H9 (cell line): ENCODE measurements at regions not wholly inside any gene's neighbourhood (a gene's known extent, or its start where the extent isn't known, plus 50 kb on each side); places are given as distances from the start of the nearest gene placed in this dataset.

Experiments
- DNase-seq: peaks from one replicate; pipeline ENCODE4 v3.0.0-alpha.2; 2017
- H2AFZ ChIP-seq: one replicate; pipeline ENCODE4 v1.6.1; 2013; ENCODE audit warnings: mild to moderate bottlenecking, low read length, control low read depth, moderate library complexity
- H2AK5ac ChIP-seq: 2 replicates; pipeline ENCODE4 v1.6.1; 2013; ENCODE audit warnings: low read length, control low read depth, mixed read lengths; ENCODE audit not compliant: insufficient read length
- H2BK120ac ChIP-seq: one replicate; pipeline ENCODE4 v1.6.1; 2013; ENCODE audit warnings: low read depth, mild to moderate bottlenecking, low read length, control low read depth, inconsistent platforms; ENCODE audit not compliant: poor library complexity, severe bottlenecking
- H2BK12ac ChIP-seq: 2 replicates; pipeline ENCODE4 v1.6.1; 2013; ENCODE audit warnings: low read length, control low read depth, mixed read lengths, low read depth; ENCODE audit not compliant: insufficient read length
- H2BK15ac ChIP-seq: 2 replicates; pipeline ENCODE4 v1.6.1; 2013; ENCODE audit warnings: low read depth, low read length, control low read depth
- H2BK20ac ChIP-seq: one replicate; pipeline ENCODE4 v1.6.1; 2013; ENCODE audit warnings: low read depth, mild to moderate bottlenecking, low read length, control low read depth, inconsistent platforms; ENCODE audit not compliant: poor library complexity, severe bottlenecking
- H2BK5ac ChIP-seq: 2 replicates; pipeline ENCODE4 v1.6.1; 2013; ENCODE audit warnings: low read length, control low read depth, mixed read lengths; ENCODE audit not compliant: insufficient read length
- H3K14ac ChIP-seq: 2 replicates; pipeline ENCODE4 v1.6.1; 2013; ENCODE audit warnings: low read length, control low read depth; ENCODE audit not compliant: insufficient read depth
- H3K18ac ChIP-seq: 2 replicates; pipeline ENCODE4 v1.6.1; 2013; ENCODE audit warnings: low read depth, mild to moderate bottlenecking, mixed read lengths, low read length, control low read depth; ENCODE audit not compliant: insufficient read length
- H3K23ac ChIP-seq: 2 replicates; pipeline ENCODE4 v1.6.1; 2013; ENCODE audit warnings: low read length, control low read depth, mixed read lengths, low read depth; ENCODE audit not compliant: insufficient read length
- H3K23me2 ChIP-seq: 2 replicates; pipeline ENCODE4 v1.6.1; 2013; ENCODE audit warnings: low read depth, mild to moderate bottlenecking, mixed read lengths, low read length, control low read depth; ENCODE audit not compliant: insufficient read length, poor library complexity, severe bottlenecking
- H3K27ac ChIP-seq: 2 replicates; pipeline ENCODE4 v1.5.1; 2013; ENCODE audit warnings: low read length, control low read depth, mixed read lengths, low read depth; ENCODE audit not compliant: insufficient read length
- H3K27me3 ChIP-seq: 2 replicates; pipeline ENCODE4 v1.6.1; 2013; ENCODE audit warnings: low read length, control low read depth, inconsistent platforms; ENCODE audit not compliant: insufficient read depth
- H3K4ac ChIP-seq: 2 replicates; pipeline ENCODE4 v1.6.1; 2013; ENCODE audit warnings: low read depth, mild to moderate bottlenecking, control low read depth, inconsistent platforms, low read length, moderate library complexity
- H3K4me1 ChIP-seq: 2 replicates; pipeline ENCODE4 v1.6.1; 2013; ENCODE audit warnings: low read length, control low read depth, inconsistent platforms; ENCODE audit not compliant: insufficient read depth
- H3K4me2 ChIP-seq: 2 replicates; pipeline ENCODE4 v1.6.1; 2013; ENCODE audit warnings: low read length, control low read depth, mixed read lengths; ENCODE audit not compliant: insufficient read length, insufficient read depth
- H3K56ac ChIP-seq: 2 replicates; pipeline ENCODE4 v1.6.1; 2013; ENCODE audit warnings: low read depth, mild to moderate bottlenecking, mixed read lengths, low read length, control low read depth; ENCODE audit not compliant: insufficient read length
- H3K79me1 ChIP-seq: 2 replicates; pipeline ENCODE4 v1.6.1; 2013; ENCODE audit warnings: low read depth, mild to moderate bottlenecking, moderate library complexity, low read length, control low read depth, inconsistent platforms; ENCODE audit not compliant: insufficient read depth, poor library complexity, severe bottlenecking
- H3K79me2 ChIP-seq: 2 replicates; pipeline ENCODE4 v1.6.1; 2013; ENCODE audit warnings: low read length, control low read depth, inconsistent platforms; ENCODE audit not compliant: insufficient read depth
- H3K9ac ChIP-seq: 2 replicates; pipeline ENCODE4 v1.6.1; 2013; ENCODE audit warnings: low read length, control low read depth, mixed read lengths; ENCODE audit not compliant: insufficient read length; ENCODE audit errors: extremely low read depth
- H3K9me3 ChIP-seq: one replicate; pipeline ENCODE4 v1.6.1; 2013; ENCODE audit warnings: low read depth, low read length, inconsistent platforms; ENCODE audit not compliant: control insufficient read depth
- H3T11ph ChIP-seq: one replicate; pipeline ENCODE4 v1.6.1; 2013; ENCODE audit warnings: mild to moderate bottlenecking, low read length, control low read depth, inconsistent platforms
- H4K20me1 ChIP-seq: one replicate; pipeline ENCODE4 v1.6.1; 2013; ENCODE audit not compliant: control insufficient read depth, insufficient read length, insufficient read depth
- H4K5ac ChIP-seq: 2 replicates; pipeline ENCODE4 v1.6.1; 2013; ENCODE audit warnings: low read depth, mild to moderate bottlenecking, mixed read lengths, low read length, control low read depth; ENCODE audit not compliant: insufficient read length
- H4K8ac ChIP-seq: replicated peaks from 2 replicates; pipeline ENCODE4 v1.6.1; 2013; ENCODE audit warnings: low read length, control low read depth, mixed read lengths, low read depth; ENCODE audit not compliant: insufficient read length
- H4K91ac ChIP-seq: 2 replicates; pipeline ENCODE4 v1.6.1; 2013; ENCODE audit warnings: low read depth, mild to moderate bottlenecking, moderate library complexity, mixed read lengths, low read length, control low read depth; ENCODE audit not compliant: insufficient read length
- H3K27ac Mint-ChIP-seq, 3 experiments: 2 replicates in 2 of 3; 3 replicates in 1 of 3; pipeline ENCODE4 v1.8.0; 2020 to 2021; ENCODE audit warnings: mixed read lengths in 3 of 3, mild to moderate bottlenecking in 1 of 3, moderate library complexity in 1 of 3
- H3K27me3 Mint-ChIP-seq: 2 replicates; pipeline ENCODE4 v1.8.0; 2021; ENCODE audit warnings: low read depth, mild to moderate bottlenecking, moderate library complexity, mixed read lengths
- H3K36me3 Mint-ChIP-seq, 3 experiments: 2 replicates in 2 of 3; 3 replicates in 1 of 3; pipeline ENCODE4 v1.8.0; 2020 to 2021; ENCODE audit warnings: low read depth in 3 of 3, mixed read lengths in 3 of 3; ENCODE audit not compliant: insufficient read depth in 1 of 3
- H3K4me1 Mint-ChIP-seq, 2 experiments: 2 replicates each; pipeline ENCODE4 v1.8.0; 2020; ENCODE audit warnings: mixed read lengths in 2 of 2
- H3K4me3 Mint-ChIP-seq, 2 experiments: 2 replicates in 1 of 2; 3 replicates in 1 of 2; pipeline ENCODE4 v1.8.0; 2020 to 2021; ENCODE audit warnings: mild to moderate bottlenecking in 2 of 2, mixed read lengths in 2 of 2, moderate library complexity in 1 of 2
- H3K9me3 Mint-ChIP-seq, 2 experiments: 2 replicates in 1 of 2; 3 replicates in 1 of 2; pipeline ENCODE4 v1.8.0; 2020; ENCODE audit warnings: mild to moderate bottlenecking in 2 of 2, mixed read lengths in 2 of 2, moderate library complexity in 1 of 2
- CTCF ChIP-seq: fragments of 200-600 bp; sonication (generic); conservative IDR thresholded peaks from 3 replicates; pipeline ENCODE4 v1.8.0; 2021; ENCODE audit warnings: antibody characterized with exemption, mild to moderate bottlenecking
- WGBS: extraction: QIAGEN DNeasy Blood & Tissue Kit; methylation state at CpG from one replicate; pipeline ENCODE4 v1.1.7; 2013; ENCODE audit warnings: missing lambda C conversion rate, low lambda C conversion rate, mixed read lengths; ENCODE audit not compliant: insufficient read length; ENCODE audit errors: extremely low coverage; 5-methylcytosine and 5-hydroxymethylcytosine counted together

GRCh38 chr1:194026422-194026821 is 840.0 kb upstream of the B3GALT2 start:
- H4K5ac ChIP-seq: no peak overlapping the region
- no peak overlapping the region for H2AFZ ChIP-seq
- H4K8ac ChIP-seq: no peak overlapping the region
- no peak for TF ChIP-seq CTCF
- H2BK5ac ChIP-seq: no peak overlapping the region
- no peak overlapping the region for H3K4me2 ChIP-seq
- H2AK5ac ChIP-seq: no peak overlapping the region
- H3K56ac ChIP-seq: no peak overlapping the region
- no peaks in the 10 kb centered on the region for H4K20me1 ChIP-seq
- H3K36me3 Mint-ChIP-seq: peaks cover 0 to 7% (median 0%) of the 10 kb centered on the region in 3 experiments; a peak in 1 of 7 replicates
- H3T11ph ChIP-seq: no peak overlapping the region
- no peak overlapping the region for H3K4me3 Mint-ChIP-seq
- peaks cover 2 to 3% of the 10 kb centered on the region in 2 experiments; a peak in 4 of 5 replicates for H3K9me3 Mint-ChIP-seq
- no peaks in the 10 kb centered on the region for H3K4me1 ChIP-seq
- no peak overlapping the region for H3K27ac ChIP-seq
- no peak overlapping the region for H3K27ac Mint-ChIP-seq
- H2BK12ac ChIP-seq: no peak overlapping the region
- H2BK20ac ChIP-seq: no peak overlapping the region
- no peaks in the 10 kb centered on the region for H3K9me3 ChIP-seq
- H3K27me3 ChIP-seq: no peaks in the 10 kb centered on the region
- H3K23me2 ChIP-seq: no peaks in the 10 kb centered on the region
- no peaks in the 10 kb centered on the region for H3K79me2 ChIP-seq
- H3K27me3 Mint-ChIP-seq: no peaks in the 10 kb centered on the region
- H3K9ac ChIP-seq: no peak overlapping the region
- no peak overlapping the region for H2BK120ac ChIP-seq
- no peak overlapping the region for H3K14ac ChIP-seq
- WGBS: no CpG with 5 or more reads among the region's 3 CpGs
- H3K23ac ChIP-seq: no peak overlapping the region
- no peaks in the 10 kb centered on the region for H3K79me1 ChIP-seq
- H3K4me1 Mint-ChIP-seq: no peaks in the 10 kb centered on the region
- H3K18ac ChIP-seq: no peak overlapping the region
- H4K91ac ChIP-seq: no peak overlapping the region
- H3K4ac ChIP-seq: no peak overlapping the region
- DNase-seq: no peak
- no peak overlapping the region for H2BK15ac ChIP-seq
